ENCODE measurements at regions not wholly inside any gene's neighbourhood (a gene's known extent, or its start where the extent isn't known, plus 50 kb on each side); places are given as distances from the start of the nearest gene placed in this dataset.

GRCh38 chr15:75786575-75786947 lies 56.7 kb upstream of the UBE2Q2 start:
- Histone ChIP-seq H3K9me3 (replicated peaks; ENCODE audit: control insufficient read depth, insufficient read depth, low read depth, low read length) (no peaks in the 10 kb centered on the region), H3K27ac (ENCODE audit: extremely low read depth, low read depth, low read length) (no peak overlapping the region), H3K4me3 (no peak overlapping the region), H3K4me1 (replicated peaks in 1 of 2; ENCODE audit: control insufficient read depth in 2 of 2, insufficient read depth in 2 of 2, low read length in 2 of 2) (peaks cover 0 to 12% of the 10 kb centered on the region in 2 experiments; a peak in 2 of 5 replicates), H3K9ac (ENCODE audit: insufficient read depth in 1 of 2, low read depth in 2 of 2, low read length in 2 of 2) (no peak overlapping the region), H4K20me1 (replicated peaks; ENCODE audit: control insufficient read depth, insufficient read depth, low read length) (no peaks in the 10 kb centered on the region), H3K79me2 (ENCODE audit: control insufficient read depth, insufficient read depth, low read length) (no peaks in the 10 kb centered on the region), H3K27me3 (ENCODE audit: control insufficient read depth in 2 of 2, insufficient read depth in 2 of 2, low read length in 2 of 2) (peaks cover 16 to 47% of the 10 kb centered on the region in 2 experiments), H2AFZ (ENCODE audit: low read depth, low read length) (no peak overlapping the region), H3K9me1 (ENCODE audit: control insufficient read depth, insufficient read depth, low read length) (no peaks in the 10 kb centered on the region), H3K4me2 (ENCODE audit: insufficient read depth, low read length) (no peak overlapping the region), H3K36me3 (ENCODE audit: control insufficient read depth, insufficient read depth, low read length) (no peaks in the 10 kb centered on the region)
- DNase-seq (ENCODE audit: extremely low read depth in 1 of 4, low spot score in 3 of 4) = no peak
- no peak for TF ChIP-seq MYNN (IDR thresholded peaks at IDR 0.05)
- TF ChIP-seq MYNN (CRISPR knock-in tag; IDR thresholded peaks at IDR 0.05) = no peak
- no peak for TF ChIP-seq ZNF140 (CRISPR knock-in tag; IDR thresholded peaks at IDR 0.05)
- TF ChIP-seq BRF1 (IDR thresholded peaks at IDR 0.05; ENCODE audit: borderline replicate concordance, extremely low read depth, insufficient read length) = no peak
- TF ChIP-seq ZNF133 (CRISPR knock-in tag; IDR thresholded peaks at IDR 0.05) = no peak
- no peak for TF ChIP-seq SMAD2 (IDR thresholded peaks at IDR 0.05; ENCODE audit: low read depth, low read length)
- TF ChIP-seq, protein P1, sequence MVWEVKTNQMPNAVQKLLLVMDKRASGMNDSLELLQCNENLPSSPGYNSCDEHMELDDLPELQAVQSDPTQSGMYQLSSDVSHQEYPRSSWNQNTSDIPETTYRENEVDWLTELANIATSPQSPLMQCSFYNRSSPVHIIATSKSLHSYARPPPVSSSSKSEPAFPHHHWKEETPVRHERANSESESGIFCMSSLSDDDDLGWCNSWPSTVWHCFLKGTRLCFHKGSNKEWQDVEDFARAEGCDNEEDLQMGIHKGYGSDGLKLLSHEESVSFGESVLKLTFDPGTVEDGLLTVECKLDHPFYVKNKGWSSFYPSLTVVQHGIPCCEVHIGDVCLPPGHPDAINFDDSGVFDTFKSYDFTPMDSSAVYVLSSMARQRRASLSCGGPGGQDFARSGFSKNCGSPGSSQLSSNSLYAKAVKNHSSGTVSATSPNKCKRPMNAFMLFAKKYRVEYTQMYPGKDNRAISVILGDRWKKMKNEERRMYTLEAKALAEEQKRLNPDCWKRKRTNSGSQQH (CRISPR knock-in tag; IDR thresholded peaks at IDR 0.05) = no peak
- TF ChIP-seq ZBTB33 (CRISPR knock-in tag; IDR thresholded peaks at IDR 0.05) = no peak
- TF ChIP-seq TCF7 (IDR thresholded peaks at IDR 0.05; ENCODE audit: borderline replicate concordance) = no peak
- no peak for TF ChIP-seq ZNF324 (CRISPR knock-in tag; IDR thresholded peaks at IDR 0.05)
- no peak for TF ChIP-seq HLTF (IDR thresholded peaks at IDR 0.05)
- TF ChIP-seq ZNF3 (CRISPR knock-in tag; IDR thresholded peaks at IDR 0.05) = no peak
- no peak for TF ChIP-seq HMGXB4 (CRISPR knock-in tag; IDR thresholded peaks at IDR 0.05)
- no peak for TF ChIP-seq RBM17 (IDR thresholded peaks at IDR 0.05; ENCODE audit: borderline replicate concordance, low read depth, low read length)
- TF ChIP-seq, protein P2, sequence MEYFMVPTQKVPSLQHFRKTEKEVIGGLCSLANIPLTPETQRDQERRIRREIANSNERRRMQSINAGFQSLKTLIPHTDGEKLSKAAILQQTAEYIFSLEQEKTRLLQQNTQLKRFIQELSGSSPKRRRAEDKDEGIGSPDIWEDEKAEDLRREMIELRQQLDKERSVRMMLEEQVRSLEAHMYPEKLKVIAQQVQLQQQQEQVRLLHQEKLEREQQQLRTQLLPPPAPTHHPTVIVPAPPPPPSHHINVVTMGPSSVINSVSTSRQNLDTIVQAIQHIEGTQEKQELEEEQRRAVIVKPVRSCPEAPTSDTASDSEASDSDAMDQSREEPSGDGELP (CRISPR knock-in tag; IDR thresholded peaks at IDR 0.05; ENCODE audit: borderline replicate concordance) = no peak
- TF ChIP-seq ZNF197 (CRISPR knock-in tag; IDR thresholded peaks at IDR 0.05; ENCODE audit: low read depth) = no peak
- TF ChIP-seq DNMT1 (IDR thresholded peaks at IDR 0.05) = no peak
- TF ChIP-seq NR2C2 (CRISPR knock-in tag; IDR thresholded peaks at IDR 0.05) = no peak
- TF ChIP-seq NR2C2 (tag; IDR thresholded peaks at IDR 0.05) = no peak
- TF ChIP-seq POLR2A (conservative IDR thresholded peaks at IDR 0.05) = no peak
- in situ Hi-C loops (cut with MboI) = loop anchor here (5.0 kb wide), 1 partner anchor 1714 kb away; no protein-coding TSS in a partner anchor
- no peak for FAIRE-seq
- intact Hi-C loops (cut with micrococcal nuclease) = loop anchor here (10.0 kb wide), 1 partner anchor 268 kb away; the partner anchor contains the start of gene TMEM266
- 9% methylated on average over 15 of the region's 15 CpGs for WGBS (ENCODE audit: insufficient coverage, low coverage, missing lambda C conversion rate)
- ChIA-PET CTCF (ENCODE audit: low intra/inter-chr PET ratio) (interaction anchor here (1.1 to 2.5 kb wide), 3 partner anchors 16 to 353 kb away, joined by 3 to 15 read pairs (median 5); no protein-coding TSS in a partner anchor), POLR2A (interaction anchor here (0.6 to 1.1 kb wide), 2 partner anchors 11 to 353 kb away, joined by 3 to 5 read pairs; no protein-coding TSS in a partner anchor)
- ATAC-seq = no peak
- no TSS peak for BruUV-seq (replicated peaks)
